ENCODE measurements at regions not wholly inside any gene's neighbourhood (a gene's known extent, or its start where the extent isn't known, plus 50 kb on each side); places are given as distances from the start of the nearest gene placed in this dataset.

GRCh38 chr4:106677213-106677612 lies 308.6 kb upstream of the GIMD1 start:
- no peaks in the 10 kb centered on the region for H3K36me3 ChIP-seq
- no peak overlapping the region for H3K4me3 ChIP-seq
- no peak for TF ChIP-seq CTCF (IDR thresholded peaks at IDR 0.05; ENCODE audit: low read depth, low read length)
- H3K4me1 ChIP-seq (ENCODE audit: low read depth), result no peaks in the 10 kb centered on the region
- DNase-seq (ENCODE audit: low read depth in 1 of 2, low spot score in 1 of 2), result no peak
- H3K27me3 ChIP-seq, result no peaks in the 10 kb centered on the region
- H3K9me3 ChIP-seq (ENCODE audit: low read depth), result no peaks in the 10 kb centered on the region
- no peak overlapping the region for H3K27ac ChIP-seq

GRCh38 chr4:106676173-106676921 lies 307.8 kb upstream of the GIMD1 start:
- Histone ChIP-seq H3K4me1 (ENCODE audit: low read depth) (no peaks in the 10 kb centered on the region), H3K27ac (no peak overlapping the region), H3K36me3 (no peaks in the 10 kb centered on the region), H3K27me3 (no peaks in the 10 kb centered on the region), H3K9me3 (ENCODE audit: low read depth) (no peaks in the 10 kb centered on the region), H3K4me3 (no peak overlapping the region)
- DNase-seq (ENCODE audit: low read depth in 1 of 2, low spot score in 1 of 2), result peak in 1 of 2 donors; percentile 83
- TF ChIP-seq CTCF (IDR thresholded peaks at IDR 0.05; ENCODE audit: low read depth, low read length), result no peak

DNA sequence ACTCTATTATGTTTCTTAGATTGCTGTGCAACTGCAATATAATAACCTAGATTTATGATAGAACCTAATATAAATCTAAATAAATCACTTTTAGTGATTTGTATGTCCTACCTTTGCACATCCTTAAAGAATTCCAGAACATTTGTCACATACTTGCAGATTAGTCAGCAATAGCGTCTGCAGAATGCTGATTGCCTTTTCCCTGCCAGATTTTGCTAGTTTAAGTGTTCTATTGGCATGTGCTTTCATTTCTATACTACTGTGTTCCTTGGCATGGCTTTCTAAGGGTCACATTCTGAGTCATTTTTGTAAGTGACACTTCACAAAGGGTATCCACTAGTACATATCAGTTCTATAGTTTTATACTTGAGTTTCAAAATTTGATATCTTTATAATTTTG lies 303.1 kb upstream of the GIMD1 start:
- TF ChIP-seq CTCF (IDR thresholded peaks at IDR 0.05; ENCODE audit: low read depth, low read length), result no peak
- Histone ChIP-seq H3K27ac (no peak overlapping the region), H3K4me1 (ENCODE audit: low read depth) (no peaks in the 10 kb centered on the region), H3K4me3 (no peak overlapping the region), H3K9me3 (ENCODE audit: low read depth) (no peaks in the 10 kb centered on the region), H3K27me3 (no peaks in the 10 kb centered on the region), H3K36me3 (no peaks in the 10 kb centered on the region)
- no peak for DNase-seq (ENCODE audit: low read depth in 1 of 2, low spot score in 1 of 2)

GRCh38 chr4:106670976-106671375 lies 302.4 kb upstream of the GIMD1 start:
- H3K4me1 ChIP-seq (ENCODE audit: low read depth), result no peaks in the 10 kb centered on the region
- H3K27me3 ChIP-seq, result no peaks in the 10 kb centered on the region
- no peak overlapping the region for H3K4me3 ChIP-seq
- no peak for DNase-seq (ENCODE audit: low read depth in 1 of 2, low spot score in 1 of 2)
- H3K9me3 ChIP-seq (ENCODE audit: low read depth), result no peaks in the 10 kb centered on the region
- no peak for TF ChIP-seq CTCF (IDR thresholded peaks at IDR 0.05; ENCODE audit: low read depth, low read length)
- H3K36me3 ChIP-seq, result no peaks in the 10 kb centered on the region
- H3K27ac ChIP-seq, result no peak overlapping the region

DNA sequence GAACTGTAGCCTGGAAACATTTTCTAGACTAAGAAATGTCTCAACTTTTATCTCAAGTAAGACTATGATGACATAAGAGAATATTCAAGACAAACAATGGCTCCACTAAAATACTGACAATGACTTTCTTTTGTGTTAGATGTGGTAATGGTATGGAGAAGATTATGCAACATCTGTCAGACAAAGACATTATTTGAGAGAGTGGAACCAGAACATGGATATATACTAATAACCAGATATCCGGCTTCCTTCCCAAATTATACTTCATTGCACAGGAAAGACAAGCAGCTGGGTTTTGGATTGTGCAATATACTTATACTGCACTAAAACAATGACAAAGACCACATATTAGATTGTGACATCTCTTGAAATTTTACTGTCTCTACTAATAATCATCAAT lies 290.8 kb upstream of the GIMD1 start:
- no peak overlapping the region for H3K4me3 ChIP-seq
- H3K27ac ChIP-seq, result no peak overlapping the region
- no peaks in the 10 kb centered on the region for H3K9me3 ChIP-seq (ENCODE audit: low read depth)
- TF ChIP-seq CTCF (IDR thresholded peaks at IDR 0.05; ENCODE audit: low read depth, low read length), result no peak
- no peaks in the 10 kb centered on the region for H3K36me3 ChIP-seq
- H3K4me1 ChIP-seq (ENCODE audit: low read depth), result no peaks in the 10 kb centered on the region
- DNase-seq (ENCODE audit: low read depth in 1 of 2, low spot score in 1 of 2), result peak in 1 of 2 donors; percentile 86
- no peaks in the 10 kb centered on the region for H3K27me3 ChIP-seq

Data from cardiac muscle cell (in vitro differentiated cells and primary cell).